HepG2 (cell line): ENCODE measurements at regions not wholly inside any gene's neighbourhood (a gene's known extent, or its start where the extent isn't known, plus 50 kb on each side); places are given as distances from the start of the nearest gene placed in this dataset.

Source experiments
- ATAC-seq: fragments of 200-7000 bp; cut with Tn5 transposase; 3 replicates; pipeline ENCODE4 v1.9.1; 2020; ENCODE audit warnings: mild to moderate bottlenecking, moderate library complexity
- BruUV-seq: library from RNA; stranded (reverse); fragments of 400-500 nt; replicated peaks from 2 replicates; lab custom pipeline; 2021; lab: Mats Ljungman, UMichigan
- CTCF ChIA-PET: fragments of 300-600 bp; formaldehyde crosslinking; extraction: SDS; loops from one replicate; lab custom pipeline; 2021; ENCODE audit warnings: low total read pairs, inconsistent platforms, low intra/inter-chr PET ratio; lab: Yijun Ruan, JAX
- POLR2A ChIA-PET: fragments of 350-600 bp; sonication (Branson Sonifier 250); formaldehyde crosslinking; loops from one replicate; lab custom pipeline; 2020; ENCODE audit warnings: antibody characterized with exemption, inconsistent platforms; lab: Yijun Ruan, JAX
- DNase-seq: peaks from one replicate; pipeline ENCODE4 v3.0.0-alpha.2; 2015; ENCODE audit warnings: low spot score
- FAIRE-seq: peaks from 3 replicates; lab custom pipeline; 2011; peaks lifted over from hg19 to GRCh38; lab: Jason Lieb, UNC
- H2AFZ ChIP-seq: one replicate; pipeline ENCODE4 v1.6.1; 2011; ENCODE audit warnings: low read length, inconsistent platforms
- H3K27ac ChIP-seq: fragments of 300-600 bp; 3 replicates; pipeline ENCODE4 v1.8.0; 2011; ENCODE audit warnings: mixed run types, mild to moderate bottlenecking, mixed read lengths, low read length, inconsistent platforms; ENCODE audit not compliant: insufficient read depth; ENCODE audit errors: extremely low read length
- H3K27me3 ChIP-seq, 2 experiments: fragments of 200-600 bp in 1 of 2; 2 replicates in 1 of 2; 3 replicates in 1 of 2; pipeline versions ENCODE4 v1.6.0 to v1.8.0; 2011; ENCODE audit warnings: low read length in 2 of 2, mild to moderate bottlenecking in 2 of 2, moderate library complexity in 2 of 2, inconsistent platforms in 1 of 2; ENCODE audit not compliant: insufficient read depth in 2 of 2, control insufficient read depth in 1 of 2
- H3K36me3 ChIP-seq, 2 experiments: fragments of 200-600 bp in 1 of 2; replicated peaks in 1 of 2; 2 replicates in 1 of 2; 3 replicates in 1 of 2; pipeline versions ENCODE4 v1.5.1 to v1.8.0; 2011; ENCODE audit warnings: low read length in 2 of 2, inconsistent platforms in 1 of 2; ENCODE audit not compliant: insufficient read depth in 2 of 2, control insufficient read depth in 1 of 2
- H3K4me1 ChIP-seq: 2 replicates; pipeline ENCODE4 v1.5.1; 2012; ENCODE audit warnings: low read length, inconsistent platforms; ENCODE audit not compliant: insufficient read depth
- H3K4me2 ChIP-seq: 2 replicates; pipeline ENCODE4 v1.6.0; 2011; ENCODE audit warnings: low read depth, low read length, inconsistent platforms
- H3K4me3 ChIP-seq, 3 experiments: fragments of 200-600 bp in 1 of 3; sonication (generic), shearing (Covaris generic) in 1 of 3; replicated peaks in 1 of 3; 2 replicates each; pipeline ENCODE4 v1.5.1; 2011 to 2016; ENCODE audit warnings: low read length in 3 of 3, inconsistent platforms in 2 of 3, low read depth in 2 of 3, mild to moderate bottlenecking in 2 of 3, control low read depth in 1 of 3, mixed read lengths in 1 of 3; ENCODE audit not compliant: insufficient read depth in 1 of 3
- H3K79me2 ChIP-seq: one replicate; pipeline ENCODE4 v1.6.1; 2011; ENCODE audit warnings: low read length, inconsistent platforms; ENCODE audit not compliant: insufficient read depth
- H3K9ac ChIP-seq: 2 replicates; pipeline ENCODE4 v1.6.0; 2011; ENCODE audit warnings: mild to moderate bottlenecking, low read depth, low read length, inconsistent platforms; ENCODE audit not compliant: insufficient read depth
- H3K9me3 ChIP-seq: 2 replicates; pipeline ENCODE4 v1.5.1; 2012; ENCODE audit warnings: mild to moderate bottlenecking, low read length
- H4K20me1 ChIP-seq: 2 replicates; pipeline ENCODE4 v1.6.0; 2011; ENCODE audit warnings: inconsistent platforms, mild to moderate bottlenecking, low read length, moderate library complexity; ENCODE audit not compliant: insufficient read depth
- ATRX ChIP-seq: sonication (generic); formaldehyde crosslinking; IDR thresholded peaks from 2 replicates; pipeline ENCODE4 v1.4.0; 2020; ENCODE audit warnings: missing genetic modification reagents, borderline replicate concordance
- CENPX ChIP-seq: sonication (generic); formaldehyde crosslinking; IDR thresholded peaks from 2 replicates; pipeline ENCODE4 v1.9.0; 2021; ENCODE audit warnings: mild to moderate bottlenecking, missing genetic modification reagents, moderate library complexity
- EP300 ChIP-seq, 3 experiments: sonication (generic) in 1 of 3; formaldehyde crosslinking in 1 of 3; IDR thresholded peaks; 2 replicates each; pipeline versions ENCODE4 v1.5.1 to v1.6.1; 2011 to 2020; ENCODE audit warnings: low read depth in 2 of 3, low read length in 2 of 3, borderline replicate concordance in 1 of 3, improper control_type of control experiment in 1 of 3, mild to moderate bottlenecking in 1 of 3, missing genetic modification reagents in 1 of 3, moderate library complexity in 1 of 3
- FLYWCH1 ChIP-seq: sonication (generic); formaldehyde crosslinking; IDR thresholded peaks from 2 replicates; pipeline ENCODE4 v1.8.1; 2023; ENCODE audit warnings: mild to moderate bottlenecking, missing genetic modification reagents
- MYC ChIP-seq: sonication (generic); formaldehyde crosslinking; IDR thresholded peaks from 2 replicates; pipeline ENCODE4 v1.9.0; 2021; ENCODE audit warnings: missing genetic modification reagents, borderline replicate concordance
- SAP130 ChIP-seq: IDR thresholded peaks from 2 replicates; pipeline ENCODE4 v1.6.1; 2016; ENCODE audit warnings: low read depth
- SATB2 ChIP-seq: sonication (generic); formaldehyde crosslinking; IDR thresholded peaks from 2 replicates; pipeline ENCODE4 v1.5.0; 2020; ENCODE audit warnings: missing genetic modification reagents
- SSRP1 ChIP-seq: IDR thresholded peaks from 2 replicates; pipeline ENCODE4 v1.6.1; 2016; ENCODE audit warnings: control low read depth
- ZFP82 ChIP-seq: sonication (generic); formaldehyde crosslinking; IDR thresholded peaks from 2 replicates; pipeline ENCODE4 v1.5.1; 2020; ENCODE audit warnings: mild to moderate bottlenecking, missing genetic modification reagents, borderline replicate concordance
- ZKSCAN1 ChIP-seq: fragments of 150-350 bp; IDR thresholded peaks from 2 replicates; pipeline ENCODE4 v1.6.1; 2014; ENCODE audit warnings: low read length
- ZNF143 ChIP-seq: sonication (generic); formaldehyde crosslinking; IDR thresholded peaks from 2 replicates; pipeline ENCODE4 v1.4.0; 2020; ENCODE audit warnings: missing genetic modification reagents
- ZNF275 ChIP-seq: sonication (generic); formaldehyde crosslinking; IDR thresholded peaks from 2 replicates; pipeline ENCODE4 v1.8.0; 2022; ENCODE audit warnings: missing genetic modification reagents, mild to moderate bottlenecking, inconsistent platforms, borderline replicate concordance
- ZNF280D ChIP-seq: sonication (generic); formaldehyde crosslinking; IDR thresholded peaks from 2 replicates; pipeline ENCODE4 v1.5.1; 2020; ENCODE audit warnings: mild to moderate bottlenecking, missing genetic modification reagents
- ZNF550 ChIP-seq: sonication (generic); formaldehyde crosslinking; IDR thresholded peaks from 2 replicates; pipeline ENCODE4 v1.4.0; 2020; ENCODE audit warnings: mild to moderate bottlenecking, missing genetic modification reagents, borderline replicate concordance
- ZNF598 ChIP-seq: sonication (generic); formaldehyde crosslinking; IDR thresholded peaks from 2 replicates; pipeline ENCODE4 v1.5.1; 2020; ENCODE audit warnings: mild to moderate bottlenecking, missing genetic modification reagents, borderline replicate concordance
- WGBS: methylation state at CpG from one replicate; pipeline ENCODE4 v1.1.6; 2017; ENCODE audit warnings: low lambda C conversion rate; 5-methylcytosine and 5-hydroxymethylcytosine counted together
- in situ Hi-C: cut with HindIII; loops from 2 replicates; pipeline ENCODE4 v1.10.0; 2017; ENCODE audit warnings: low pct_unique_long_range_greater_than_20kb; ENCODE audit not compliant: extremely low pct_ligation_motif_present
- intact Hi-C: fragments of 100-400 bp; cut with micrococcal nuclease; formaldehyde crosslinking; loops from one replicate; pipeline ENCODE4 v1.10.0; 2022; ENCODE audit not compliant: unreplicated experiment
- TF ChIP-seq, protein P1 (sequence below): sonication (generic); formaldehyde crosslinking; IDR thresholded peaks from 2 replicates; pipeline ENCODE4 v1.9.0; 2021; ENCODE audit warnings: missing genetic modification reagents, mild to moderate bottlenecking, borderline replicate concordance
- TF ChIP-seq, protein P2 (sequence below): sonication (generic); formaldehyde crosslinking; IDR thresholded peaks from 2 replicates; pipeline ENCODE4 v1.4.0; 2020; ENCODE audit warnings: missing genetic modification reagents

DNA sequence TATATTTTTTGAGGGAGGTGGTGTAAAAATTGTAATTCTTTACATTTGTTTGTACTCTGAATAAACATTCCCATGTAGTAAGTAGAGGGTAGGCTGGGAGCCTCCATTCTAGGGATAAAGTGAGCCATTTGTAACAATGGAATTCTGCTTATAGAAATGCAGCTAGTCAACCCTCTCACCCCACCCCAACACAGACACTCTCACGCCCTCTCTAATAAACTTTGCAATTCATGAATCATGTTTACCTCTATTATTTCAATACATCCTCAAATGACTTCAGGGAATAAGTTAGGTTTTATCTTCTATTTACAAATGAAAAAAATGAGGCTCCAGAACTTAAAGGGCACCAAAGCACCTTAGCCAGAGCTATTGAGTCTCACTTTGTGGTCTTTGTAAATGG lies 56.5 kb upstream of the PDZRN3 start (continued):
- TF ChIP-seq ZKSCAN1: no peak
- TF ChIP-seq, protein P1, sequence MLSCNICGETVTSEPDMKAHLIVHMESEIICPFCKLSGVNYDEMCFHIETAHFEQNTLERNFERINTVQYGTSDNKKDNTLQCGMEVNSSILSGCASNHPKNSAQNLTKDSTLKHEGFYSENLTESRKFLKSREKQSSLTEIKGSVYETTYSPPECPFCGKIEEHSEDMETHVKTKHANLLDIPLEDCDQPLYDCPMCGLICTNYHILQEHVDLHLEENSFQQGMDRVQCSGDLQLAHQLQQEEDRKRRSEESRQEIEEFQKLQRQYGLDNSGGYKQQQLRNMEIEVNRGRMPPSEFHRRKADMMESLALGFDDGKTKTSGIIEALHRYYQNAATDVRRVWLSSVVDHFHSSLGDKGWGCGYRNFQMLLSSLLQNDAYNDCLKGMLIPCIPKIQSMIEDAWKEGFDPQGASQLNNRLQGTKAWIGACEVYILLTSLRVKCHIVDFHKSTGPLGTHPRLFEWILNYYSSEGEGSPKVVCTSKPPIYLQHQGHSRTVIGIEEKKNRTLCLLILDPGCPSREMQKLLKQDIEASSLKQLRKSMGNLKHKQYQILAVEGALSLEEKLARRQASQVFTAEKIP (CRISPR knock-in tag): no peak
- no peak for TF ChIP-seq ATRX

DNA sequence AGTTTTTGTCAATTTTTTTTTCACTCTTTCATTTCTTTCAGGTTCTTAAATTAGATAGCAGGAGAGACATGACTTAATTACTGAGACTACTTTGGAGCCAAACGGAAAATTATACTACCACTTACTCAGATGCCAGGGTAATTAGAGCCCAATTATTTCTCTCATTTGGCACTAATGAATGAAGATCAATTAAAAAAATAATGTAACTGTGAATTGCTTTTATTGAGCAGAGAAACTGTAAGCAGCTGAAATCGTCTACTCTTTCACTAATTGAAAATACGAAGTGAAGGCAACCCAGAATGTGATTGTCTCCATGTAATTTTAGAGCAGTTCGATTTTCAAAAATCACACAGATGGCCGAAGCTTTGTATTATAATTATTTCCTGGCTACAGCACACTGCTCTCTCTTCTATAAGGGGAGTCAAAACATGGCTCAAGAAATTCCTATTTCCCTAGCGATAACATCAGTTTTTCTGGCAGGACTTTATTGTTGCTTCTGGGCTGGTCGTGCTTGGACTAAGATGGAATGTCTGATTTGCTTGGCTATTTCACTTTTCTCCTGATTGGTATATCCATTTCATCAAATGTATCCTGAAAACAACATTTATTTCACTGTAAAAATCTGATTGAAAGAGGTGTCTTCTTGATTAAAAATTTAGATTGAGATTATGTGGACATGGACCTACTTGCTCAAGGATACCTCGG lies 55.8 kb upstream of the PDZRN3 start:
- intact Hi-C loops (no loop called here), in situ Hi-C loops (no loop called here)
- ChIA-PET POLR2A (no interaction called here), CTCF (no interaction called here)
- H3K79me2 ChIP-seq: no peaks in the 10 kb centered on the region
- DNase-seq (no peak), ATAC-seq (no peak), FAIRE-seq (no peak)
- no peak overlapping the region for H2AFZ ChIP-seq
- H3K27ac ChIP-seq: no peak overlapping the region
- no peak overlapping the region for H3K4me2 ChIP-seq
- H3K9ac ChIP-seq: no peak overlapping the region
- no peaks in the 10 kb centered on the region for H4K20me1 ChIP-seq
- no peaks in the 10 kb centered on the region for H3K4me1 ChIP-seq
- H3K9me3 ChIP-seq: no peaks in the 10 kb centered on the region
- H3K36me3 ChIP-seq: no peaks in the 10 kb centered on the region
- no TSS peak for BruUV-seq
- WGBS: 25% methylated on average over 8 of the region's 8 CpGs
- TF ChIP-seq ZFP82 (no peak), ZNF598 (CRISPR knock-in tag) (no peak), ZNF550 (no peak), EP300 (IDR thresholded peaks at IDR 0.05; ENCODE audit: low read depth in 2 of 2, low read length in 2 of 2) (no peak), EP300 (CRISPR knock-in tag; IDR thresholded peaks at IDR 0.05; ENCODE audit: borderline replicate concordance) (no peak), ZNF275 (CRISPR knock-in tag) (no peak), SSRP1 (CRISPR knock-in tag) (no peak), FLYWCH1 (CRISPR knock-in tag) (no peak), SATB2 (CRISPR knock-in tag) (no peak), MYC (CRISPR knock-in tag) (no peak), ZNF280D (CRISPR knock-in tag) (no peak), CENPX (CRISPR knock-in tag) (no peak), ZNF143 (CRISPR knock-in tag) (no peak), SAP130 (CRISPR knock-in tag) (no peak)
- TF ChIP-seq, protein P2, sequence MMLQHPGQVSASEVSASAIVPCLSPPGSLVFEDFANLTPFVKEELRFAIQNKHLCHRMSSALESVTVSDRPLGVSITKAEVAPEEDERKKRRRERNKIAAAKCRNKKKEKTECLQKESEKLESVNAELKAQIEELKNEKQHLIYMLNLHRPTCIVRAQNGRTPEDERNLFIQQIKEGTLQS (CRISPR knock-in tag): no peak
- no peaks in the 10 kb centered on the region for H3K27me3 ChIP-seq
- no peak overlapping the region for H3K4me3 ChIP-seq
